ENCODE measurements at regions not wholly inside any gene's neighbourhood (a gene's known extent, or its start where the extent isn't known, plus 50 kb on each side); places are given as distances from the start of the nearest gene placed in this dataset.

DNA sequence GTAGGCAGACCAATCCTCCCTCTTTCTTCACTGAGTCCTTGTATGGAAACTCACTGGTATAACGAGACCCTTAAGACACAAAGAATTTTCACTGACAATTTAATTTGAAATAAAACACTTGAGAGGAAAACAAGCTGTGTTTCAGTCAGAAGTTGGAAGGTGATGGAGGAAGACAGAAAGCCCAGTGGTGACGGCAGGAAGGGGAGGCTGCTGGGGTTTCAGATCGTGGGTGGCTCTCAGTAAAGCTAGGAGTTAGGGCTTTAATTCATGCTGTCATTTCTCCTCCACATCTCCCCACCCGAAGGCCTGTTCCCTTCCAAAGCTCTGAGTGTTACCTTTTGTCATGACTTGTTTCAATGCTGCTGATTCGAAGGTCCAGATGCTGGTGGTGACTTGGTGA, 605.2 kb upstream of the DPP6 start:
- Histone ChIP-seq H3K9ac (ENCODE audit: low read depth in 1 of 2, low read length in 2 of 2) (no peak overlapping the region), H3K27me3 (ENCODE audit: control insufficient read depth in 4 of 4, insufficient read depth in 4 of 4, low read length in 3 of 4) (no peaks in the 10 kb centered on the region), H3K4me1 (ENCODE audit: control insufficient read depth in 4 of 4, insufficient read depth in 4 of 4, low read length in 3 of 4) (no peaks in the 10 kb centered on the region), H3K36me3 (ENCODE audit: control insufficient read depth in 4 of 4, insufficient read depth in 3 of 4, low read depth in 1 of 4, low read length in 3 of 4) (no peaks in the 10 kb centered on the region), H3K9me3 (ENCODE audit: control insufficient read depth in 4 of 4, low read length in 3 of 4) (no peaks in the 10 kb centered on the region), H3K4me3 (ENCODE audit: low read depth in 1 of 3, low read length in 3 of 3) (no peak overlapping the region), H3K27ac (ENCODE audit: low read depth in 1 of 2, low read length in 2 of 2) (no peak overlapping the region)
- WGBS: 61% methylated on average over 5 of the region's 5 CpGs
- TF ChIP-seq EGR1 (IDR thresholded peaks at IDR 0.05; ENCODE audit: low read depth in 2 of 2): no peak
- TF ChIP-seq REST (IDR thresholded peaks at IDR 0.05): no peak
- TF ChIP-seq SP1 (IDR thresholded peaks at IDR 0.05): no peak
- no peak for TF ChIP-seq TAF1 (conservative IDR thresholded peaks at IDR 0.05)
- TF ChIP-seq, protein P1, sequence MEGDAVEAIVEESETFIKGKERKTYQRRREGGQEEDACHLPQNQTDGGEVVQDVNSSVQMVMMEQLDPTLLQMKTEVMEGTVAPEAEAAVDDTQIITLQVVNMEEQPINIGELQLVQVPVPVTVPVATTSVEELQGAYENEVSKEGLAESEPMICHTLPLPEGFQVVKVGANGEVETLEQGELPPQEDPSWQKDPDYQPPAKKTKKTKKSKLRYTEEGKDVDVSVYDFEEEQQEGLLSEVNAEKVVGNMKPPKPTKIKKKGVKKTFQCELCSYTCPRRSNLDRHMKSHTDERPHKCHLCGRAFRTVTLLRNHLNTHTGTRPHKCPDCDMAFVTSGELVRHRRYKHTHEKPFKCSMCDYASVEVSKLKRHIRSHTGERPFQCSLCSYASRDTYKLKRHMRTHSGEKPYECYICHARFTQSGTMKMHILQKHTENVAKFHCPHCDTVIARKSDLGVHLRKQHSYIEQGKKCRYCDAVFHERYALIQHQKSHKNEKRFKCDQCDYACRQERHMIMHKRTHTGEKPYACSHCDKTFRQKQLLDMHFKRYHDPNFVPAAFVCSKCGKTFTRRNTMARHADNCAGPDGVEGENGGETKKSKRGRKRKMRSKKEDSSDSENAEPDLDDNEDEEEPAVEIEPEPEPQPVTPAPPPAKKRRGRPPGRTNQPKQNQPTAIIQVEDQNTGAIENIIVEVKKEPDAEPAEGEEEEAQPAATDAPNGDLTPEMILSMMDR (IDR thresholded peaks at IDR 0.05; ENCODE audit: low read depth, low read length, missing input control): no peak
- no peak for TF ChIP-seq FOXA1 (IDR thresholded peaks at IDR 0.05)
- TF ChIP-seq RXRA (IDR thresholded peaks at IDR 0.05): no peak
- no peak for TF ChIP-seq YY1 (IDR thresholded peaks at IDR 0.05)
- no peak for TF ChIP-seq HNF4G (IDR thresholded peaks at IDR 0.05)
- TF ChIP-seq, protein P2, sequence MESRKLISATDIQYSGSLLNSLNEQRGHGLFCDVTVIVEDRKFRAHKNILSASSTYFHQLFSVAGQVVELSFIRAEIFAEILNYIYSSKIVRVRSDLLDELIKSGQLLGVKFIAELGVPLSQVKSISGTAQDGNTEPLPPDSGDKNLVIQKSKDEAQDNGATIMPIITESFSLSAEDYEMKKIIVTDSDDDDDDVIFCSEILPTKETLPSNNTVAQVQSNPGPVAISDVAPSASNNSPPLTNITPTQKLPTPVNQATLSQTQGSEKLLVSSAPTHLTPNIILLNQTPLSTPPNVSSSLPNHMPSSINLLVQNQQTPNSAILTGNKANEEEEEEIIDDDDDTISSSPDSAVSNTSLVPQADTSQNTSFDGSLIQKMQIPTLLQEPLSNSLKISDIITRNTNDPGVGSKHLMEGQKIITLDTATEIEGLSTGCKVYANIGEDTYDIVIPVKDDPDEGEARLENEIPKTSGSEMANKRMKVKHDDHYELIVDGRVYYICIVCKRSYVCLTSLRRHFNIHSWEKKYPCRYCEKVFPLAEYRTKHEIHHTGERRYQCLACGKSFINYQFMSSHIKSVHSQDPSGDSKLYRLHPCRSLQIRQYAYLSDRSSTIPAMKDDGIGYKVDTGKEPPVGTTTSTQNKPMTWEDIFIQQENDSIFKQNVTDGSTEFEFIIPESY (IDR thresholded peaks at IDR 0.05): no peak
- TF ChIP-seq JUND (IDR thresholded peaks at IDR 0.05): no peak
- TF ChIP-seq HNF4A (conservative IDR thresholded peaks at IDR 0.05): no peak
- TF ChIP-seq, protein P3, sequence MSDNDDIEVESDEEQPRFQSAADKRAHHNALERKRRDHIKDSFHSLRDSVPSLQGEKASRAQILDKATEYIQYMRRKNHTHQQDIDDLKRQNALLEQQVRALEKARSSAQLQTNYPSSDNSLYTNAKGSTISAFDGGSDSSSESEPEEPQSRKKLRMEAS (IDR thresholded peaks at IDR 0.05): no peak
- no peak for TF ChIP-seq RAD21 (IDR thresholded peaks at IDR 0.05)
- no peak for DNase-seq (ENCODE audit: low spot score)

DNA sequence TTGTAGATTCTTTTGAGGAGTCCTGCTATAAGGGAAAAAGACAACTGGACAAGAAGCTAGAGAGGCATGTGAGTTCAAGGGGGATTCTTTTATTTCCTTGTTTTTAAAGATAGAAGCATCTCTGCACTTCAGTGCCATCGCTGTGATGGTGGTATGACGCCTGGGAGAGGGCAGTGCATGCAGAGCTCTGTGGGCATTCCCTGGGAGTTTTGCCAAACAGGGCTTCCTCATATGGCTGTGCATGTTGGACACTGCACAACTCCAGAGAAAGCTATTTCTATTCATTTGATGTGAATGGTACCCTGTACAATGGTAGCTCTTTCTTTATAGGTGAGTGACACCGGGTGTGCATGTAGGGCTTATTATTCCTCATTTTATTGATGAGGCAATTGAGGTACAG, 599.5 kb upstream of the DPP6 start:
- no peaks in the 10 kb centered on the region for H3K9me3 ChIP-seq (ENCODE audit: control insufficient read depth in 4 of 4, low read length in 3 of 4)
- no peaks in the 10 kb centered on the region for H3K4me1 ChIP-seq (ENCODE audit: control insufficient read depth in 4 of 4, insufficient read depth in 4 of 4, low read length in 3 of 4)
- H3K27me3 ChIP-seq (ENCODE audit: control insufficient read depth in 4 of 4, insufficient read depth in 4 of 4, low read length in 3 of 4): peaks cover 0 to 3% (median 0%) of the 10 kb centered on the region in 4 donors
- H3K9ac ChIP-seq (ENCODE audit: low read depth in 1 of 2, low read length in 2 of 2): no peak overlapping the region
- H3K4me3 ChIP-seq (ENCODE audit: low read depth in 1 of 3, low read length in 3 of 3): no peak overlapping the region
- no peak for DNase-seq (ENCODE audit: low spot score)
- WGBS: 73% methylated on average over 3 of the region's 3 CpGs
- H3K36me3 ChIP-seq (ENCODE audit: control insufficient read depth in 4 of 4, insufficient read depth in 3 of 4, low read depth in 1 of 4, low read length in 3 of 4): no peaks in the 10 kb centered on the region
- H3K27ac ChIP-seq (ENCODE audit: low read depth in 1 of 2, low read length in 2 of 2): no peak overlapping the region
- TF ChIP-seq GABPA (IDR thresholded peaks at IDR 0.05 in 1 of 2, conservative IDR thresholded peaks at IDR 0.05 in 1 of 2): no peak
- TF ChIP-seq HNF4G (IDR thresholded peaks at IDR 0.05): no peak
- TF ChIP-seq, protein P2 (IDR thresholded peaks at IDR 0.05): no peak
- no peak for TF ChIP-seq YY1 (IDR thresholded peaks at IDR 0.05)
- TF ChIP-seq FOXA2 (IDR thresholded peaks at IDR 0.05): no peak
- no peak for TF ChIP-seq TAF1 (conservative IDR thresholded peaks at IDR 0.05)
- TF ChIP-seq RXRA (IDR thresholded peaks at IDR 0.05): no peak
- TF ChIP-seq EGR1 (IDR thresholded peaks at IDR 0.05; ENCODE audit: low read depth in 2 of 2): no peak
- no peak for TF ChIP-seq FOXA1 (IDR thresholded peaks at IDR 0.05)
- TF ChIP-seq, protein P3 (IDR thresholded peaks at IDR 0.05): no peak
- no peak for TF ChIP-seq JUND (IDR thresholded peaks at IDR 0.05)
- no peak for TF ChIP-seq RAD21 (IDR thresholded peaks at IDR 0.05)
- TF ChIP-seq HNF4A (conservative IDR thresholded peaks at IDR 0.05): no peak
- TF ChIP-seq SP1 (IDR thresholded peaks at IDR 0.05): no peak
- no peak for TF ChIP-seq REST (IDR thresholded peaks at IDR 0.05)
- TF ChIP-seq NR2F2 (IDR thresholded peaks at IDR 0.05): no peak

Data from liver (tissue), 8 donors.